Suprapubic skin (tissue), 4 donors: ENCODE measurements at regions not wholly inside any gene's neighbourhood (a gene's known extent, or its start where the extent isn't known, plus 50 kb on each side); places are given as distances from the start of the nearest gene placed in this dataset.

ENCODE experiments used
- DNase-seq, 2 donors: peaks; one replicate each; pipeline ENCODE4 v3.0.0-alpha.2; 2019; ENCODE audit warnings: low spot score in 2 of 2
- H3K27ac ChIP-seq: fragments of 200-600 bp; sonication (generic); one replicate; pipeline ENCODE4 v1.5.1; 2019
- H3K27me3 ChIP-seq: fragments of 200-600 bp; sonication (generic); one replicate; pipeline ENCODE4 v1.5.1; 2019
- H3K36me3 ChIP-seq: fragments of 200-600 bp; sonication (generic); one replicate; pipeline ENCODE4 v1.5.1; 2019
- H3K4me1 ChIP-seq: fragments of 200-600 bp; sonication (generic); one replicate; pipeline ENCODE4 v1.5.1; 2019
- H3K4me3 ChIP-seq: fragments of 200-600 bp; sonication (generic); one replicate; pipeline ENCODE4 v1.5.1; 2019; ENCODE audit warnings: mild to moderate bottlenecking
- H3K9me3 ChIP-seq: fragments of 200-600 bp; sonication (generic); one replicate; pipeline ENCODE4 v1.5.1; 2019
- EP300 ChIP-seq: sonication (generic); formaldehyde crosslinking; IDR thresholded peaks from one replicate; pipeline ENCODE4 v1.6.1; 2017; ENCODE audit warnings: antibody characterized with exemption
- POLR2A ChIP-seq, 2 donors: fragments of 450-650 bp; IDR thresholded peaks; one replicate each; pipeline ENCODE4 v1.6.1; 2017; ENCODE audit warnings: antibody characterized with exemption in 2 of 2, mild to moderate bottlenecking in 2 of 2, moderate library complexity in 2 of 2
- POLR2AphosphoS5 ChIP-seq, 3 donors: sonication (generic); formaldehyde crosslinking; IDR thresholded peaks; one replicate each; pipeline ENCODE4 v1.6.1; 2017; ENCODE audit warnings: antibody characterized with exemption in 3 of 3
- WGBS: methylation state at CpG from one replicate; pipeline ENCODE4 v1.1.5; 2018; 5-methylcytosine and 5-hydroxymethylcytosine counted together
- TF ChIP-seq, protein P1 (sequence below), 2 donors: fragments of 200-600 bp in 1 of 2; fragments of 450-650 bp in 1 of 2; sonication (generic) in 1 of 2; IDR thresholded peaks; one replicate each; pipeline ENCODE4 v1.5.1; 2016 to 2019; ENCODE audit warnings: antibody characterized with exemption in 2 of 2, mild to moderate bottlenecking in 1 of 2, moderate library complexity in 1 of 2

DNA sequence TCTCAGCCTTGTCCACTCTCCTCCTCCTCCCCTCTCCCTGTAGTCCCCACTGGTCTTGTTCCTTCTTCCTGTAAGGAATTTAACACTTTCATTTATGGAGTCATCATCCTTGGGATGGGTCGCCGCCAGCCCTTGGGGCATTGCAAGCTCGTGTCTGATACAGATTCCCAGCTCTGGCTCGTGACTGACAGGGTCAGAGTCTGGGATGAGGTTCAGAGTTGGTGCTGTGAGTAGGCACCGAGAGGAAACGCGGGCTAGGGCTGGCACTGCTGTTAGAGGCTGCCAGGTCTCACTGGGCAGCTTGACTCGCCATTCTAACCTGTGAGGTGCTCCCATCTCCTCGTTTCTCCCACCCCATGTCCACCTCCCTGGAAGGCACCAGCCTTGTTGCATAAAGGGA, 407.0 kb downstream of the SOX9 start:
- no peaks in the 10 kb centered on the region for H3K36me3 ChIP-seq
- H3K27me3 ChIP-seq: no peaks in the 10 kb centered on the region
- H3K4me3 ChIP-seq: no peak overlapping the region
- WGBS: 82% methylated on average over 9 of the region's 9 CpGs
- DNase-seq: no peak
- TF ChIP-seq POLR2A (IDR thresholded peaks at IDR 0.05) (no peak), POLR2AphosphoS5 (IDR thresholded peaks at IDR 0.05) (no peak)
- TF ChIP-seq, protein P1, sequence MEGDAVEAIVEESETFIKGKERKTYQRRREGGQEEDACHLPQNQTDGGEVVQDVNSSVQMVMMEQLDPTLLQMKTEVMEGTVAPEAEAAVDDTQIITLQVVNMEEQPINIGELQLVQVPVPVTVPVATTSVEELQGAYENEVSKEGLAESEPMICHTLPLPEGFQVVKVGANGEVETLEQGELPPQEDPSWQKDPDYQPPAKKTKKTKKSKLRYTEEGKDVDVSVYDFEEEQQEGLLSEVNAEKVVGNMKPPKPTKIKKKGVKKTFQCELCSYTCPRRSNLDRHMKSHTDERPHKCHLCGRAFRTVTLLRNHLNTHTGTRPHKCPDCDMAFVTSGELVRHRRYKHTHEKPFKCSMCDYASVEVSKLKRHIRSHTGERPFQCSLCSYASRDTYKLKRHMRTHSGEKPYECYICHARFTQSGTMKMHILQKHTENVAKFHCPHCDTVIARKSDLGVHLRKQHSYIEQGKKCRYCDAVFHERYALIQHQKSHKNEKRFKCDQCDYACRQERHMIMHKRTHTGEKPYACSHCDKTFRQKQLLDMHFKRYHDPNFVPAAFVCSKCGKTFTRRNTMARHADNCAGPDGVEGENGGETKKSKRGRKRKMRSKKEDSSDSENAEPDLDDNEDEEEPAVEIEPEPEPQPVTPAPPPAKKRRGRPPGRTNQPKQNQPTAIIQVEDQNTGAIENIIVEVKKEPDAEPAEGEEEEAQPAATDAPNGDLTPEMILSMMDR (IDR thresholded peaks at IDR 0.05): no peak
- H3K4me1 ChIP-seq: no peaks in the 10 kb centered on the region
- H3K9me3 ChIP-seq: no peaks in the 10 kb centered on the region
- no peak overlapping the region for H3K27ac ChIP-seq

DNA sequence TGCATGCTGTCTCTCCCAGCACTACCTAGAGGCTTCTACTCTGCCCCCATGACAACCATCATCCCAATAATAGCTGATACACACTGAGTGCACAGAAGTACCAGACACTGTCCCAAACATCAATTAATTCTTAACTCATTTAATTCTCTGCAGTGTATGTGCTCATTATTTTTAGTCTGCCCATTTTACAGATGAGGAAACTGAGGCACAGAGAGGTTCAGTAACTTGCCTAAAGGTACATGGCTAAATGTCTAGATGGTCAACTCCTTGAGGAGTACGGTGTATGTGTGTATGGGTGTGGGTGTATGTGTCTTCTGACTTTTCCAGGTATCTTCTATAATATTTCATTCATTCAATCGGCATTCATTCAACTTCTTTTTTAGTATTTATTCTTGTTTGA, 407.9 kb downstream of the SOX9 start:
- Histone ChIP-seq H3K4me3 (no peak overlapping the region), H3K36me3 (no peaks in the 10 kb centered on the region), H3K27me3 (no peaks in the 10 kb centered on the region), H3K4me1 (no peaks in the 10 kb centered on the region), H3K27ac (no peak overlapping the region), H3K9me3 (no peaks in the 10 kb centered on the region)
- DNase-seq: no peak
- 100% methylated on average over 2 of the region's 2 CpGs for WGBS
- TF ChIP-seq POLR2A (IDR thresholded peaks at IDR 0.05) (no peak), EP300 (no peak), POLR2AphosphoS5 (IDR thresholded peaks at IDR 0.05) (no peak)
- TF ChIP-seq, protein P1 (IDR thresholded peaks at IDR 0.05): no peak

DNA sequence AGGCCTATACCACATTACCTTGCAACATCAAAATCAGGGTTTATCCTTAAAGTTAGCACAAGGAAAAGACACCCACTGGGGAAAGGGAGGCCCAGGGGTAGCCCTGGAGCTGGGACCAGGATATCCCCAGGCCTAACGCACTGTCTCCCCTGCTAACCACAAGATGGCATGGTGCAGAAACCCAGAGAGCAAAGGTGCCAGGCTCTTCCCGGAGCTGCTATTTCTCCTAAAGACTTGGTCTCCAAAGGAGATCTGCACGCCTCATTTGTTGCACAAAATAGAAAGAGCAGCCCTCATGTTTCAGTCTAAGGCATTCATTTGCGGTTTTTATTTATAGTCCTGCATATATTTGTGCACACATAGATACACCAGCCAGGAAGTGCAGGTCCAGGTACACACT, 408.6 kb downstream of the SOX9 start:
- no peak overlapping the region for H3K27ac ChIP-seq
- 82% methylated on average over 4 of the region's 4 CpGs for WGBS
- DNase-seq: no peak
- TF ChIP-seq POLR2AphosphoS5 (IDR thresholded peaks at IDR 0.05) (no peak), POLR2A (IDR thresholded peaks at IDR 0.05) (no peak), EP300 (no peak)
- TF ChIP-seq, protein P1 (IDR thresholded peaks at IDR 0.05): no peak
- no peaks in the 10 kb centered on the region for H3K9me3 ChIP-seq
- H3K27me3 ChIP-seq: no peaks in the 10 kb centered on the region
- no peaks in the 10 kb centered on the region for H3K4me1 ChIP-seq
- H3K36me3 ChIP-seq: no peaks in the 10 kb centered on the region
- H3K4me3 ChIP-seq: no peak overlapping the region

DNA sequence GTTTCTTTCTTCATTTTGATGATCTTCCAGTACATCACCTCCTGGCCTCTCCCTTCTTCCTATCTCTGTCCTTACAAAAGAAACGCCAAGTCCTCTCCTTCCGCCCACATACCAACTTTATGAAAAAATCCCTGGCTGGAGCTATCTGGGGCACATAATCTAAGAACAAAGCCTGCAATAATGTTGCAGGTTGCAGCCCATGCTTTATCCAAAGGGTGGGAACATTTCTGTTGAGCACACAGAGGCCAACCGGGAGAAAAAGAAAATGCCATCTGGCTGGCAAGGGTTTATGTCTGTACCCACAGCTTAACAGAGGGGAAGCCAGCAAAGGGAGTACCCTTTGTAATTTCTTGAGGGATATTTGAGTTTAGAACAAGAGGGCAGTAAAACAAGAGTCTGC, 409.6 kb downstream of the SOX9 start:
- no peak for DNase-seq
- H3K36me3 ChIP-seq: no peaks in the 10 kb centered on the region
- 59% methylated on average over 3 of the region's 3 CpGs for WGBS
- H3K27me3 ChIP-seq: no peaks in the 10 kb centered on the region
- no peaks in the 10 kb centered on the region for H3K9me3 ChIP-seq
- no peak overlapping the region for H3K4me3 ChIP-seq
- H3K27ac ChIP-seq: no peak overlapping the region
- no peaks in the 10 kb centered on the region for H3K4me1 ChIP-seq
- no peak for TF ChIP-seq EP300
- TF ChIP-seq POLR2A (IDR thresholded peaks at IDR 0.05): no peak
- TF ChIP-seq, protein P1 (IDR thresholded peaks at IDR 0.05): no peak
- no peak for TF ChIP-seq POLR2AphosphoS5 (IDR thresholded peaks at IDR 0.05)

DNA sequence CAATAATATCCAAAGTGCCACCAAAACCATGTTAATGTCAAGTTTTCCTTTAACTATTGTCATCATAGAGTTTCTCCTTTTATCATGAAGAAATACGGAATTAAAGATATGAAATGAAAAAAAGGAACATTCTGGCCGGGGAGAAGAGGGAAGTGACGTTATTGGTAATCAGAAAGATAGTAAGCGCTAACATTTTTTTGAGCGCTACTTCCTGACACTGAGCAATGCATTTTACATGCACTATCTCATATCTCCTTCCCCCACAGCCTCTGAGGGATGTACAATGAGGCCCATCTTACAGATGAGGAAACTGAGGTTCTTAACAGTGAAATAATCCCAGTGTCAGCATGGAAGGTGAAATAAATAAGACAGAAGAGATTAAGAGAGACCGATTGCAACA, 410.9 kb downstream of the SOX9 start:
- 85% methylated on average over 6 of the region's 6 CpGs for WGBS
- no peak for DNase-seq
- no peaks in the 10 kb centered on the region for H3K4me1 ChIP-seq
- no peaks in the 10 kb centered on the region for H3K9me3 ChIP-seq
- H3K27me3 ChIP-seq: no peaks in the 10 kb centered on the region
- H3K36me3 ChIP-seq: no peaks in the 10 kb centered on the region
- no peak for TF ChIP-seq POLR2AphosphoS5 (IDR thresholded peaks at IDR 0.05)
- no peak for TF ChIP-seq POLR2A (IDR thresholded peaks at IDR 0.05)
- no peak for TF ChIP-seq EP300
- TF ChIP-seq, protein P1 (IDR thresholded peaks at IDR 0.05): no peak
- H3K4me3 ChIP-seq: no peak overlapping the region
- no peak overlapping the region for H3K27ac ChIP-seq
